Hematopoietic multipotent progenitor cell treated with erythropoietin and hydrocortisone succinate and interleukin-3 and kit ligand, for 15 days (in vitro differentiated cells): ENCODE measurements at regions not wholly inside any gene's neighbourhood (a gene's known extent, or its start where the extent isn't known, plus 50 kb on each side); places are given as distances from the start of the nearest gene placed in this dataset.

ENCODE experiments used
- DNase-seq: peaks from one replicate; pipeline ENCODE4 v3.0.0-alpha.2; 2015; ENCODE audit warnings: low spot score

DNA sequence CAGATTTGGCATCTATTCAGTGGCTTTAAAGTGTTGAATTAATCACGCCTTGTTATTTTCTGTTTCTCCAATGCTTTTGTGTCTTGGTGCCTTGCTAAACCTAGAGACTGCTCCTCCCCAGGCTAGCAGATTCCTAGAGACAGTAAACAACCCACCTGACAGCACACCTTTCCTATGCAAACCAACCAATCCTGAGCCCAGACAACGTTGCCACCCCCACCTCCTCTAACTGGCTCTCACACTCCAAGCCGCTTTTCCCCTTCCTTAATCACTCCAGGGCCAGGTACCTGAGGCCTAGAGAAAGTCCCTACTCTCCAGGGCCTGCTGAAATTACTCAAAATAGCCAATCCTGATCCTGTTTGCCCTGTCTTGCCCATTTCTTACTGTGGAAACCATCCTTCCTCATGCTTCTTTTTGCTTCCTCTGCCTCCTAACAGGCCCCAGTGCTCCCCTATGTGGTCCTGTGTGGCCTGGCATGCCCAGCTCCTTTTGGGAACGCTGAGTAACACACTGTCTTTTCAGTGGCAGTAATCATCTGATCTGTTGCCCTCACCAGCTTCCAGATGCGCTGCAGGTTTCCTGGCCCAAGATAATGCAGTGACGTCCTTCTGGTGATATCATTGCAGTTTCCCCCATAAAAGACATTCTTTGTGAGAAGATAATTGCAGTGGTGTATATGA is 53.4 kb downstream of the GAS1 start:
- no peak for DNase-seq

DNA sequence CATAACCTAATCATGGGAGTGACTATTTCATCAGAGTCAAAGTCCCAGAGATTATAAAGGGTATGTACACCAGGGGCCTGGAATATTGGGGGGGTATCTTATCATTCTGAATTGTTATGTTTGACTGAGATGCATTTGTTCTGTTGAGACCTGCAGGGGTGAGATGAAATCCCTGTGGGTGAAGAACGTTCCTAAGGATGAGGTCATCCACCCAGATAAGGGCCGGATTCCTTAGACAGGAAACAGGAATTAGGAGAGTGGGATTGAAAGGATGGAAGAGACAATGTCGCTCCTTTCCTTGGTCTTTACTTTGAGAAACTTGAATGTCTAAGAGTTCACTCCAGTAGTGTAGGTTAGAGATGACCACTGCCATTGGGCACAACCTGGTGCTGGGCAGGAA is 54.7 kb downstream of the GAS1 start:
- DNase-seq = no peak

- no peak for DNase-seq
These were observed 55.3 kb downstream of the GAS1 start for GRCh38 chr9:86891886-86892437.

GRCh38 chr9:86891091-86891490 is 56.2 kb downstream of the GAS1 start:
- no peak for DNase-seq

DNA sequence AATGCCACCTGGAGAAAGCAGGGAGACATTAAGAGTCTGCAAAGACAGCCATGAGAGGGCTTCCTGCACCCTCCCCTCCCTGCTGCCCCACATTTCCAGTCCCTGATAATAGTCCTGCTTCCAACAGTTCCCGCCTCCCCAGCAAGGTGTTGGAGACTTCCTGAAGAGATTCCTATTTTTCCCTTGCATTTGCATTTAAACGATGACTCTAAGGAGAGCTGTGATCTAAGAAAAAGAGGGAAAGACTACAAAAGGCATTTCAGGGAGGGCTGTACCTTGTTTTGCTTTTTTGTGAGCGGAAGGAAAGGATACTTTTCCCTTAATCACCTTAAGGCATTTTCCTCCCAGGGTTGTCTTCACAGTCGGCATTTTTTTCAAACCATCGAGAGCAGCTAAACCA is 62.1 kb downstream of the GAS1 start:
- no peak for DNase-seq

DNA sequence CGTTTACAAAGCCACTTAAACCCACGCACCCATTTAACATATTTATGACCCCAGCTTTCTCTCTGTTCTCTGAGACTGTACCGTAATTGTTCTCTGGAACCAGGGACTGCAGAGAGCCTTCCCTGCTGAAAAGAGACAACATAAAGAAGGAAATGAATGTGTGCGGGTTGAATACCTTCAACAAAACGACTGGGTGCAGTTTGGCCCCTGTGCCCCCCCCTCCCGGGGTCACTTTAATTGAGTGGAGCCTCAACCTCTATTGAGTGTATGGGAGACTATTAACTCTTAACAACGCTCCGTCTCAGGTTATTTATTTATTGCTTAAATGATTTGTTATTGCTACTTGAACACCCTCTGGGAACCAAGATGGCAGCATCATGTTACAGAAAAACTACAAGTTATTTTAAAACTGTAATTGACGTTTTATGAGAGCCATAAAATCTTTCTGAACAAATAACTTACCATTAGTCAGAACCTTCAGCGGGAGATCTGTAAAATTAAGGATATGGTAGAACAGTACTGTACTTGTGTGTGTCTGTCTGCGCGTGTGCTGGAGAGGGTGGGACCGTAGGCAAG is 70.6 kb downstream of the GAS1 start:
- DNase-seq = no peak

DNA sequence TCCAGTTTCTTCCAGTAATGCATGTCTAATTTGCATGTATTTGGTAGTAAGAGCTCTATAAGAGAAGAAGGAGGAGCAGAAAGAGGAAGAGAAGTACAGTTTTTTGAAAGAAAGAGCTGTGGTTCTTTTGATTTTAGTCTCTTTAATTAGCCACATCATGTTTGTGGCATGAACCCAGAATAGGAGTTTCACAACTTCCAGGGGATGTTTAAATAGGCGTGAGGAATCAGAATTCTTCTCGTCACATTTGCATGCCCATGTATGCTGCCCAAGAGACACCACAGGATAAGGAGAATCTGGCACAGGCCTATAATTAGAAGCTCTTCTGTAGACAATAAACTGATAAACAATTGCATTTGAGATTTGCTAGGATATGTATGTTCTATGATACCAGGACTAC is 78.7 kb downstream of the GAS1 start:
- DNase-seq = no peak

GRCh38 chr9:86867804-86868313 is 79.4 kb downstream of the GAS1 start:
- no peak for DNase-seq

- DNase-seq = no peak
These were observed 81.4 kb downstream of the GAS1 start for GRCh38 chr9:86865952-86866351.

DNA sequence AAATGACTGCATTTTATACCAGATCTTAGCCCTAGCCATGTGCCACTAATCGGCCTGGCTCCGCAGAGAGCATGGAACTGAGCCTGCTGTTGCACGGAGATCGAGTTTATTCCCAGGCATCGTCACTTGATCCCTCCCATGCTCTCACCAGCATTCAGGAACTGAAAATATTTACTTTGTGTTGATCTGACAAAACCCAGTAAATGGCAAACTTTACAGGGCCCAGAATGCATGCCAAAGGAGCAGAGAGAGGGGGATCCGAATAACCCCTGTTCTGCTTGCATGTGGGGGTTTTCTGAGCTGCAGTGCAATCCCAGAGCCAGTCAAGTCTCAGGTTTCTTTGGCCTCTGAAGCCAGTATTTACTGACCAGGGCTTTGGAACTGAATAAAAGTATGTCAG is 87.3 kb downstream of the GAS1 start:
- DNase-seq = no peak

DNA sequence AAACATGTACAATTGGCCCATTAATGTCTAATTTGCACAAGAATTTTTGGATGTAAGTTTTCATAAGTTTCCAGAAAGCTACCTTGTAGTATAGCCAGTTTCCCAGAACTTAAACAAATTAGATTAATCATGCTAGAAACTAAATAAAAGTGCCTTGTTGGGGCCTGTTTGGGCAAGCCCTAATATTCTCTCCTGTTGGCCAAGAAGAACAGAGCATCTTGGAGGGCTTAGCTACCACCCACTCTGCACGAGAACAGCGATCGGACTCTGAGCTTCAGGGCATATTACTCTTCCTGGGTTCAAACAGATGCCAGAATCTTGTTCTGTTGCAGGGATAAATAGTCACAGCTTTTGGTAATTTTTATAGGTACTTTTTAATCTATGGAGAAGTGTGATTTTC is 88.2 kb downstream of the GAS1 start:
- no peak for DNase-seq

DNA sequence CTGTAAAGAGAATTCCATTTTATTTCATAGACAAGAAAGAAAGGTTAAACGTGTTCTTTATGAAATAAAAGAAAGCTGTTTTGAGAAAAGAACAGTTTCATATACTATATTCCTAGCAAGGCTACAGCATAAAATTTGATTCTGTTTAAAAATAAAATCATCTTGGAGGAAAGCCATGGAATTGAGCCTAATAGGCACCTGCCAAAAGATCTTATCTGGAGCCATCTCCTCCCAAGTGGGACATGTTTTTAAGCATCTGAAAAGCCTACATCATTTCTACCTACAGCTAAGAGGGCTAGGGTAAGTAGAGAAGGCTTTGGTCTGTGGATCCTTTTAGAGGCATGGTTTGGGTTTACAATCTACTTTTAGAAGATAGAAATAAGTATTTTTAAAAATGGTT is 89.3 kb downstream of the GAS1 start:
- no peak for DNase-seq

DNA sequence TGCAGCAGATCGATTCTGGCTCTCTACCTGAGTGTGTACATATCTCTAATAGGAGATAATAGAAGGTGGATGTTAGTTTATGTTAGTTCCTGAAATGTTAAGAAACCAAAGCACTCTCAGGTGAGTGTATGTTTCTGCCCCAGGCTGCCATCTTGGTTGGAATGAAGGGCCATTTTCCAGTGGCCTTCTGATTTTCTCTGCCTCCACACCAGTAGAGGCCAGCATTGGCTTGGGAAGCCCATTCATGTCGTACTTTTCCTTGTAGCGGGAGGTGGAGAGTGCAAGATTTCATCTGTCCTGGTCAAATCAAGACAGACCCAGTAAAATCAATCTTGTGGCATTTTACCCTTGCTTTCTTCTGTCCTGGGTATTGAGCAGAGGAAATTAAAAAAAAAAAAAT is 91.0 kb downstream of the GAS1 start:
- no peak for DNase-seq

GRCh38 chr9:86854898-86855523 is 92.3 kb downstream of the GAS1 start:
- DNase-seq = no peak

- DNase-seq = no peak
These were observed 100.7 kb downstream of the GAS1 start for GRCh38 chr9:86846656-86847055.

DNA sequence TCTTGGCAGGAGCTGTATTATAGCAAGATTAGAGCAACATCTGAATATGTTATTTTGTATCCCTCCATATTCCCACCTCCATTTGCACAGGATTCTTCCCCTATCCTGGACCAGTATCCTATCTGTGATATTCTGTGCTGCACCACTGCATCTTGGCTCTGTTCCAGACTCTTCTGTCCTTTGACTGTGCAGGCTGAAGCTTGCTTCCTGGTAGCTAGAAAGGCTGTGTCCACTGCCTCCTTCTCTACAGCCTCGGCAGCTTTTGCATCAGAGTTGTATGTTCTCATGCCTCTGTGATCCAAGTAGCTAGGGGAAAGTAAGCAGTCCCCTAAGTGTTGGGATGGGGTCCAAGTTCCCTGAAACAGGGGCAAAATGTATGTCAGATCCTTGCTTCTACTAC is 104.1 kb downstream of the GAS1 start:
- no peak for DNase-seq

- no peak for DNase-seq
These were observed 104.7 kb downstream of the GAS1 start for GRCh38 chr9:86842573-86842972.

DNA sequence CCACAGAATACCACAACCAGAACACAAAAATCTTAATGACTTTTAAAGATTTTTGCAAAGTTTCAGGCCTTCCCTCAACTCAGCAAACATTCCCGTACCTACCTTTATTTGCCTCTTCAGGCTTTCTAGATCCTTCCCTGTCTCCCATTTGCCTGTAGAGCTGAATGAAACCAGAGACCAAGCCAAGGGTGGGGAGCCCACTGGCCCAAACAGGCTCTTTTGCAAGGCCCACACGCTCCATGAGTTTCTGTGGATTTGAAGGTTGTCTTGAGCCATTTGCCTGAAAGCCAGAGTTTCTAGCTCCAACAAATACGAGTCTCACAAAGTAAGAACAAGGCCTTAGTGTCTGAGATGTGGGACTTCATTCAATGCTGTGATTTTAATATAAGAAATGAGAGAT is 107.8 kb downstream of the GAS1 start:
- DNase-seq = no peak

GRCh38 chr9:86838519-86839497 is 108.5 kb downstream of the GAS1 start:
- DNase-seq = no peak

DNA sequence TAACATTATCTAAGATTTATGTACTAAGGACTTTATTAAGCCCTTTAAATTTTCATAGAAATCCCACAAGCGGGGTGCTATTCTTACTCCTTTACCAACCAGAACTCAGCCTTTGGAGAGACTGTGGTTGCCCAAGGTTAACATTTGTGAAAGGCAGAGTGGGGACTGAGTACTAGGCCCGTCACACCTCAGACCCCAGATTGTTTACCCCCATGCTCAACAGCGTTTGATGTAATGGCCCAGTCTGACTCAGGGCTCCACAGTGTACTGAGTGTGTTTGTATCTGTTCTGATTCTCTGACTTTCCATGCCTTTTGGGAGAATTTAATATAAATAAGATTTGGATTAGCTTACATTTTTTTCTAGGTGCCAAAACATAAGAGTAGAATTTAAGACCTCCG is 110.0 kb downstream of the GAS1 start:
- no peak for DNase-seq

DNA sequence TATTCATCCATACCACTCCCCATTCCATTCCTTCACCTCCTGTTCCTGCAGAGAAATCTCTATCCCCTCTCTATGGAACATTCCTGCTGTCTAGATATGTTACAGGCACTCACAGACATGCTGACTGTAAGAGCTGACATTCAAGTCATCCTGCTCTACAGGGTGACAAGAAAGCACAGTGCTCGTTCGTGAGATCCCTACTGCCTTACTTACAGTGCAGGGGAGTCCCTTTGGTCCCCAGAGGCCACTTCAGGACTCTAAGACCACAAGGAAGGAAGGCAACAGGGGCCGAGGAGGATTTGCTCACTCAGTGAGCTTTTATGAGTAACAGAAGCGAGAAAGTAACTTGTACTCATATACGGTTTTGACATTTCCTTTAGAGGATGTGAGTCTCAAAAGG is 110.5 kb downstream of the GAS1 start:
- no peak for DNase-seq

- no peak for DNase-seq
These were observed 111.0 kb downstream of the GAS1 start for GRCh38 chr9:86836266-86836665.
